HG02870 (cell line): ENCODE measurements at regions not wholly inside any gene's neighbourhood (a gene's known extent, or its start where the extent isn't known, plus 50 kb on each side); places are given as distances from the start of the nearest gene placed in this dataset.
"Not testable (repeated sequence)": the region's sequence is repeated elsewhere in the genome, so short reads cannot be mapped to it uniquely, and the experiment has no call there.

ENCODE experiments used
- ATAC-seq: cut with Tn5 transposase; IDR thresholded peaks from one replicate; pipeline ENCODE4 v1.9.1; 2021; ENCODE audit warnings: mild to moderate bottlenecking, moderate library complexity; ENCODE audit not compliant: unreplicated experiment

DNA sequence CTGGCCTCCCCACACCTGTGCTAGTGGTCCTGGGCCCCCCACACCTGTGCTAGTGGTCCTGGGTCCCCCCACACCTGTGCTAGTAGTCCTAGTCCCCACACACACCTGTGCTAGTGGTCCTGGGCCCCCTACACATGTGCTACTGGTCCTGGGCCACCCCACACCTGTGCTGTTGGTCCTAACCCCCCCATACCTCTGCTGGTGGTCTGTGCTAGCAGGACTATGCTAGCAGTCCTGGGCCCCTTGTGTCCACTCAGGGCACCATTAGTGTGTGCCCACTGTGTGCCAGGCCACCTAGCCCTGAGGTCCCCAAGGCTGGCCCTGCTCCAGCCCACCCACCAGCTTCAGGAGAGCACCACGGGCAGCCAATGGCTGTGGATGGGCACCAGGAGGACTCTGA lies 558.2 kb upstream of the SALL3 start:
- no peak for ATAC-seq

DNA sequence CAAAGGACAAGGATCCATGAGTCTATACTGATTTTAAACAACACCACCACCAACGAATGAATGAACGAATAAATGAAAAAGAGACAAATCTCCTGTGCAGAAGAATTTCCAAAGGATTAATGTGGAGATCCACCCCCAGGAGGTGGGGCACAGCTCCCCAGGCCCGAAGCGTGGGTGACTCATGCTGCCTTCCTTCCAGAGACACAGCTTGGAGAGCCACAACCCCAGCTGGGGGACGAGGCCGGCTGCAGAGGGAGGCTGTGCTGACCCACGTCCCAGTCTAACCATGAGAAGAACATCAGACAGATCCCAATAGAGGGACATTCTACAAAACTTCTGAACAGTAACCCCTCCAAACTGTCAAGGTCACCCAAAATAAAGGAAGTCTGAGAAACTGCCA lies 557.3 kb upstream of the SALL3 start:
- ATAC-seq, result no peak

DNA sequence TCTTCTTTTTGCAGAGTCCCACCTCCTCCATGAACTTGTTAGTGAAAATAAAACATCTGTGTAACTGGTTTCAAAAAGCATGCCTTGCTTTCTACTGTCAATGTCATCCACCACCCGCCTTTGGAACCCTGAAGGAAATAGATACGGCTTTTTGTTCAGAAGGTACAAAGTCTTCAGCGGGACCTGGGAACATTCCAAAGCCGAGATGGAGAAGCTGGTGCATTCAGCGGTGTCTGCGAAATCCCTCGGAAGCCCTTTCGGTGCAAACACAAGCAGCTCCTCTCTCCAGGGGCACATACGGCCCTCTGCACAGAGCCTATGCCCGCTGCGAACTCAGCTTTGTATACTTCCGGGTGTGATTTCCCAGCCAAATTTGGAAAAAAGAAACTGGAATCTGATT lies 555.8 kb upstream of the SALL3 start:
- ATAC-seq, result no peak

DNA sequence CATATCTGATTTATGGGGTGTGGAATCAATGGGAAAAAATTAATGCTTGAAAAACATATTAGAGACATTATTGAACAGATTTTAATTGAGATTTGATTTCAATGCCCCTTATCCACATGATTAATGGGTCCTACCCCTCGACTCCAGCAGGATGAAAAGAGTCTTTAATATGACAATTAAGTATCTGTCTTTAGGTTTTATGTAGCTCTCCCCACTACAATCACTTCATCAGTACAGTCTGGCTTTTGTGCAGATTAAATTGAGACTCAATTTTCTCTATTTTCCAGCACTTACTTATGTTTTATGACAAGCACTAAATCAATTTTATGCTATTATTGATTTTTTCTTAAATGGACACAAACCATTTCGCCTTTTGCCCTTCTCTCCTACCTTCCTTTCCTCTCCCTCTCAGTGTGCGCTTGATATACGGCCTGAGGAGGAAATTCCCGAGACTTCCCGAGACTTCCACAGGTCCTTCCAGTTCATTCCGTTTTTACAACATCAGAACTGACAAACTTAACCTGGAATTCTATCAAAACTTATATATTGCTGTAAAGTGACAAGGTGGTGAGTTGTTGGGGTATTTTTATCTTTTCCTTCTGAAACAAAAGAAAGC lies 555.1 kb upstream of the SALL3 start:
- no peak for ATAC-seq

DNA sequence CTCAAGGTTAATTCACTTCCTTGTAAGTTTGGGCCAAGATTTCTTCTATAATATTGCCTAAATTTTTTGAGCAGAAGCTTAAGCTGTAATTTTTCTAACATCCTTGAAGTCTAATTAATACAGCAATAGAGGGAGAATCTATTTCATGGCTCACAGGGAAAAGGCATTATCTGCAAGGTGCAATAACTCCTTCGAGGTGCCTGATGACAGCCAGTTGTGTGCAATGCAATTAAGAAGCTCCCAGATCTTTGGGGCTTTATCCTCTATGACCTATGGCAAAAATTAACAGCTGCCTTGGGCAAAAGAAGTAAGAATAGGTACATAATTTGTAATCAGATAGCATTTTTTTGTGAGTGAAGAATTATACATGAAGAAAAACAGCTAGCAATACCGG lies 554.6 kb upstream of the SALL3 start:
- ATAC-seq, result no peak

DNA sequence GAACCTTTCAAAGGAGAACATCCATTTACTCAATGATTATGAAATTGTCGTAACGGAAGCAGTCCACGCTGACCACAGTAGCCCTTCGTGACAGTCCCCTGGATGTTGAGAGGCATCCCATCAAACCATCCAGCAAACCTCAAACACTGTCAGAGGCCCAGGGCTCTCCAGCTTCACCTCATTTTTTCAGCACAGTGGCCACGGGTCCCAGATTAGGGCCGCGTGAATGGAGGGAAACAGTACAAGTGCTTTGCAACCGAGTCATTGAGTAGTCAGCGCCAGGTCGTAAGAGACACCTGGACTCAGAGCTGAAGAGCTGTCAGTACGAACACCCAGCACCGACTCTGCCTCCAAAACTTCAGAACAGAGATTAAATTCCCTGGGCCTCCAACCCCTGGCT lies 552.5 kb upstream of the SALL3 start:
- no peak for ATAC-seq

DNA sequence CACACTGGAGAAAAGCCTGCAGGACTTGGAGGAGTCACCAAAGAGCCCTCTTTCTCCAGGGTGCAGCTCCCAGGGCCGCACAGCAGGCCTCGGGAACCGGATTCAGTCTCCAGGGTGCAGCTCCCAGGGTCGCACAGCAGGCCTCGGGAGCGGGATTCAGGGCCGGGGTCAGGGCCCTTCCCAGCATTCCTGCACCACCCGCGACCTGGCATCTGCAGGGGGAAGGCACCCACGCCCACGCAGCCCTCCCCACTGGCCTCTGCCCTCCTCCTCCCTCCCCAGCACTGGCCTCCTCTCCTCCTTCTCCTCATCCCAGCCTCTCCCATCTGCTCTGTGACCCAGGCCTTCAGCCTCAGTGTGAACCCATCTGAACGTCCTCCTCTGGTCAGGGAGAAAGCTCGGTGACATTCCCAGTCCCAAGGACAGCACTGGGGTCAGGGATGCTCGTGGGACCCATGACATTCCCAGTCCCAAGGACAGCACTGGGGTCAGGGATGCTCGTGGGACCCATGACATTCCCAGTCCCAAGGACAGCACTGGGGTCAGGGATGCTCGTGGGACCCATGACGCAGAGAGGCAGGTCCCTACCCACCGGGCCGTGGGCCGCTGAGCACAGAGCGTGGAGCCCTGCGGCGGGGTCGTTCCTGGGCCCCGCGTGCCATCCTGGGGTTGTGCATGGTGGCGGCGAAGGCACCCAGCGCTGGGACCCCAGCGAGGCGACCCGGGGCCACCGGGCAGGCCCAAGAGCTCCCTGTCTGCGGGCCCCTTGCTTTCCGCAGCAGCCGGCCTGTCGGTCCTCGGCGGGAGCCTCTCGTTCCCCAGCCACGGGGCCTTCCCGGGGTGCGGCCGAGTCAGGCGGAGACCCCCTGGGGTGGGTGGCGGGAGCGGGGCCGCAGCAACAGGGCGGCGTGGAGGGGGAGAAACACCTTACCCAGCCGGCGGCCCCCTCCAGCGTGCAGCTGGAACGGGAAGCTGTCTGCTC lies 550.2 kb upstream of the SALL3 start:
- no peak for ATAC-seq

DNA sequence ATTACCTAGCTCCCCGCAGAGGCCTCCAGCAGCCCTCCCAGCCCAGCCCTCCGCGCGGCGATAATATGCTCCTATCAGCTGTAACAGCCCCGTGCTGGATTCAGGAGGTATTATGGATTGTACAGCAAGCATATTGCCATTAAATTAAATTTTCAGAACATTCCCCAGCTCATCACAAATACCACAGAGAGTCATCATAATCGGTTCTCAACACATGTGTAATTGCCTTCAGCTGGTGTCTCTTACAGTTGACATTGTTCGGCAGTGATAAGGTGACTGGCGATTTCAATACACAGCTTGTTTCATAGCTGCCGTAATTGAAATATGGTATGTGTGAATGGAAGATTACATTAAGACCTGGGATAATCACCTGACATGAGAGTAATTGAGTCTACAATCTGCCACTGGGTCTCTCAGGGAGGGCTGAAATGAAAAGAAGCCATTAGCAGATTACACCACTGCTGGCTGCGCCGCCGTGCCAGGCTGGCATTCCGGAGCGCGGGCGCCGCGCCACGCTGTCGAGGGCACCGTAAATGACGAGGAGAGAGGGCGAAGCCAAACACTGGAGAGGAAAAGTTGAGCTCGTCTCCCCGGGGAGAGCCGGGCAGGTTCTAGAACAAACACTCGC lies 549.4 kb upstream of the SALL3 start:
- ATAC-seq, result no peak

DNA sequence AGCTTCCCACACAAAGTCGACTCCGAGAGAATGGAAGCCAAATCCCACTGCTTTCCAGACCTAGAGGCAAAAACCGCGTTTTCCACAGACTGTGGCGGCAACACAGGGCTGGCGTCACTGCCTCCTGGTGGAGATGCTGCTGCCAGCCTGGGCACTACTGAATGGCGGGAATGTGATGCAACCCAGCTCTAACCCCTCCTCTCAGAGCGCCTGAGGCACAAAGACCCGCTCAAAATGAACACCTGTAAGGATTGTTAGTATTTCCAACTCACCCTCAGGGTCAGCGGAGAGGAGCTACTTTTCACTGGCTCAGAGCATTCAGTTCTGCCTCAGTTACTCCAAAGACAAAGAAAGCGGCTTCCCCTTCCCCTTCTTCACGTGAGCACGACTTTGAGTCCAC lies 548.0 kb upstream of the SALL3 start:
- ATAC-seq, result no peak

DNA sequence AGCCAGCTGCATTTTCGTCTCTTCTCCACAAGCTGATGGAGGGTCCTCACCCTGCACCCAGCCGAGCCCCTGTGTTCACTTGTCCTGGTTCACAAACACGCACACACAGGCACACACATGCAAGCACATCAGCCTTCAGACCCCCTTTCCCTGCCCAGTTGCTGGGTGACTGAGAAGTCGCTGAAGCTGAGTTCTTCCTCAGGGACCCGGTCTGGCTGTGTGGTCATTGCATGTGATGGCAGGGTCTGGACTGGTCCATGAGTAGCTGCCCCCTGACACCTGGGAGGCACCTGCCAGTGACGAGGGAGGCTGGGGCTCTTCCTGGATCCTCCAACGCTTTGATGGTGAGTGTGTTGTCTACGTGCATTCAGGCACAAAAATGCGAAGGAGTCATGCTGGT lies 546.1 kb upstream of the SALL3 start:
- ATAC-seq, result no peak

DNA sequence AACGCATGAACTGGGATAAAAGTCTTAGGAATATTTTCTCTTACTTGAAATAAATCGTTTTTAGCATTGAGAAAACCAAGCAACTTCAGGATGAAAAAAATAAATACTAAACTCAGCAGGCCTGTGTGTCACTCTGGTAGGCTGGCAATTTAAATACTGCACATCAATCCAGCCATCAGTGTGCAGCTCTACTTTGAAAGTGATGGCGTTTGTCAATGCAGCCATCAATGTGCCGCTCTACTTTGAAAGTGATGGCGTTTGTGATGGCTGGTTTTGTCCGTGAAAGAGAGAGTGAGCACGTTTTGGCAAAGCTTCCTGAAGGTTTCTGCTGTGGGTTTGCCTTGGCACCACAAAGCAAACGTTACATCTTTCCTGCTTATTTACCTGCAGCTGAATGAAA lies 543.5 kb upstream of the SALL3 start:
- no peak for ATAC-seq

DNA sequence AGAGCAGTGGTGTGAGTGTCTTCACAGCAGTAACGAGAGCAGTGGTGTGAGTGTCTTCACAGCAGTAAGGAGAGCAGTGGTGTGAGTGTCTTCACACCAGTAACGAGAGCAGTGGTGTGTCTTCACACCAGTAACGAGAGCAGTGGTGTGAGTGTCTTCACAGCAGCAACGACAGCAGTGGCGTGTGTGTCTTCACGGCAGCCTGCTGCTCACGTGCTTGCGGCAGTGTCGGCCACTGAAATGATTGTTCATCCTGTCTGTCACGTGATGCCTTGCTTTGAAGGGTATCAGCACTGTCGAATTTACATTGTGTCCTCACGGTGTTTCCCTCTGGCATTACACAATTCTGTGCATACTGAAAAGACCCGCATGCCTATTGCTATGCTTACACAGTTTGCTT lies 541.4 kb upstream of the SALL3 start:
- not testable (repeated sequence) for ATAC-seq

DNA sequence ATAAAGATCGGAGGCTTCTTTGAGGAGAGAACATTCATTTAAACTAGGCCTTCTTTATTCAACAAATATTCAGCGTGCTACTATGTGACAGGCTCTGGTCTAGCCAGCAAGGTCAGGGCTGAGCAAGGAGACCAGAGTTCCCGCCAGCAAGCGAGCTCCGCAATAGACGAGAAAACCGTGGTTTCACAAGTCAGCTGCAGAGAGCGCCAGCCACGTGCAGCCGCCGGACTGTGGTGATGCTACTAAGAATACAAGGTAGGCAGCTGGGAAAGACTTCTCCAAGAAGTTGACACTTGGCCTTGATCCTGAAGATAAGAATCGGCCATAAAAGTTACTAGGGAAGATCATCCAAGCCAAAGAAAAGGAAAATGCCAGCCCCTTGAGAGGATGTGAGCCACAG lies 533.7 kb upstream of the SALL3 start:
- ATAC-seq, result no peak

DNA sequence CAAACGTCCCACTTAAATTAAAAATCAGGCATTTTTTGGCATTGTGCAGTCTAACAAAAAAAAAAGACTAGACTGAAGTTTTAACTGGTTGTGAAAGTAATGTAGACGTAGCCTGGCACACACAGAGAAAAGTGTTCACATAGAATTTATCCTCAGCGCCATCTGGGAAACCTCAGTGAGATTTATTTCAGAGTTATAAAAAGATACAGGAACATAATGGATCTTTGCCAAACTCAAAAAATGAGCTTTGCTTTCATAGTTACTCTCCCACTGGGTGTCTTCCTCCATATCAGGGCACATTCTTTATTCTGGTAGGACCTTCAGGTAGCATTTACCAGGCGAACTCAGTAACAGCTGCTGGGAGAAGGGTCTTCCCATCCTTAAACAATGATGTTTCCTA lies 532.4 kb upstream of the SALL3 start:
- ATAC-seq, result no peak

DNA sequence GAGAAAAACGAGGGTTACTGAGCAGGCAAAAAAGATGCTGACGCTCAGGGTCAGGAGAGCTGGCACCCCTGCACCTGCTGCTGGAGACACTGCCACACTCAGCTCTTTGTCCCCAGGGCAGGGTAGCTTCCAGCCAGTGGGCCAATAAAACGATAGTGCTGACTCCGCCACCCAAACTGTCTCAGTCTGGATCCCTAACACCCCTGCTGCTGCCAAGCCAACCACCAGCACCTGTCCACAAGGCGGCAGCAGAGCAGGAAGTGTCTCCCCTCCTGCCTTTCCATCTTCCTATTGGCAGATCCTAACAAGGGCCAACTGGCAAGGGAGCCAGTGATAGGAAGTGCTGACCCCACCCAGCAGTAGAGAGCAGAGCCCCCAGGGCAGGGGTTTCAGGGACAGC lies 531.5 kb upstream of the SALL3 start:
- ATAC-seq, result no peak

DNA sequence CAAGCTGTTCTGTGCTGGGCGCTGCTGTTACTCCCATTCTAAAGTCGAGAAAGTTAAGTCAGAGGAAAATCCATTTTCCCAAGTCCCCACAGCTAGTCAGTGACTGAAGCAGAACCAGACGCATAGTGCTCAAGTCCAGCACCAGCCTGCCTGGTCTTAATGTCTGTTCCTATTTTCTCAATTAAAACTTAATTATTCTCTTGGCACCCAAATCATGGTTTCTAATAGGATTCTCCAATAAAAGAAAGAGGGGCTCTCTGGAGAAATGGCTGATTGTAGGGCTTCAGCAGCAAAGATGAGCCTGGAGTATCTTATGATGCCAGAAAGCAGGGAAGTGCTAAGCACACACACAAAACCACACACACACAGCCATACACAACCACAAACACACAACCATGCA lies 531.0 kb upstream of the SALL3 start:
- ATAC-seq, result no peak

DNA sequence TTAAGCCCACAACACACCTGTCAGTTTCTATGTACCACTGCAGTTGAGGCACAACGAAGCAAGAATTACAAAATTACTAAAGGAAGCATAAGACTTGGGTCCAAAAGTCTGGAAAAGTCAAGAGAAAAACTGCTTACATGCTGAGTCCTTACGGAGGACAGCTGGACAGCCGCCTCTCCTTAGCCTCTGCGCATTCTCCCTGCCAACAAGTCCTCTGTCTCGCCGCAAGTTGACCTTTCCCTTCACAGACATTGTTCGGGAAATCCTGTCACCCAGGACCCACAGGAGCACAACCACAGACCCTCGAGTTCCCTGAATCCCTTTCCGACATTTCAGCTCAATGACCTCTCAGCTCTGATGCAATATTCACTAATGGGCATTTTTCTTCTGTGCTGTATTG lies 525.4 kb upstream of the SALL3 start:
- no peak for ATAC-seq

DNA sequence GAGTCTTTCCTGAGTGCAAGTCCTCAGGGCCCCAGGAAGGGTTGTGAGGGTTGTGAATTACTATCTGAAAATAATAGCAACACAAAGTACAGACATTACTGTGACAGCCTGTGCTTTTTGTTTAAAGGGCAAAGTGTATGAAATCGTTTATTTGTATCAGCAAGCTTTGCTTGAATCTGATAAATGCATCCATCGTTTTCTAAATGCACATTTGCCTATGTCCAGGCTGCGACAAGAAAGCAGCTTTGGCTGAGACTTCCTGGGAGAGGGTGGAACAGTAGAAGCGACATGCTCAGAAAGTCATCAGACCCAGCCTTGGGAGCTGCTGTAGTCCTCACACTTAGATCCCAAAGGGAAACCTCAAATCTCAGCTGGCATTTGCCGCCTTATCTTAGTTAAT lies 524.2 kb upstream of the SALL3 start:
- ATAC-seq, result no peak

DNA sequence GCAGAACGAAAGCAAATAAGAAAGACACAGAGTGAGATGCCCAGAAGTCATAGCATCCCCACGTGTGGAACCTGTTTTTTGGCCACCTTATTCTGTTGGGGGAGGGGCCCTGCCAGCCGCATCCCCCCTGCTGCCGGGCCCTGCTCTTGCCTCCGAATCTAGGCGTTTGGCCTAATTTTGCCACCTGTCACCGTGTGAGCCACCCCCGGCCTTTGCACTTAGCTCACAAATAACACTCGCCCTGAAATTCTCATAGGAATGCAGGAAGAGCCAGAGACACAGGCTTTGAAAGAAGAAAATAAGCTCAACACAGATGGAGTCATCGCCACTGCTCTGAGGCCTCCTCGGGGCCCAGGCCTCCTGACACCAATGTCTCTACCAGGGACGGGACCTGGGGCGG lies 522.6 kb upstream of the SALL3 start:
- no peak for ATAC-seq

DNA sequence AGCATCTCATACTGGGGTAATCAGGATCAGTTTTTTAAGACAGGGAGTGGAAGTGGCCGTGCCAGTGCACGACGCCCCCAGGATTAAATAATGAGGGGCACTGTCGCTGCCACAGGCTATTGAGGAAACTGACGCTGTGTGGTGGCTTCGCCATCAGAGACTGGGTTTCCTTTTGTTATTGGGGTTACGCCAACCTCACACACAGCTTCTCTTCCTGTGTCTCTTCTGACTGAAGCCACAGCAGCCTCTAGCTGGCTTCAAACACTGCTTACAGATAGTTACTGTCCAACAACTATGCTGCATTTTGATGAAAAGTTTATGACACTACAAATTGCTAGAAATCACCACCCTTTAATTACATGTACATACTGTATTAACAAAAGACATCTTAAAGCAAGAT lies 521.9 kb upstream of the SALL3 start:
- no peak for ATAC-seq

DNA sequence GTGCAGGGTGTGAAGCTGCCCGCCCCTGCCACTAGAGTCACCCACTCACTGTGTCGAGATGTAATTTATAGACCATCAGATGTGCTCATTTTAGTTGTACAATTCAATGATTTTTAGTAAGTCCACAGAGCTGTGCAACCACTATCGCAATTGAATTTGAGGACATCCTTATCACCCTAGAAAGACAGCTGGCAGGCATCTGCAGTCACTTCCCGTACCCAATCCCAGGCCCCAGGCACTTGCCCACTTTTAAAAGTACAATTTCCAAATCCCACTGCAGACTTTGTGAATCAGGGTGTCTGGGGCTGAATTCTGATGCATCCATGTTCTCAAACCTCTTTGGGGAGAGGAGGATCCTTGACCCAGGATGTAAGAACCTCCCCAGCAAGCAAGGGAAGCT lies 521.3 kb upstream of the SALL3 start:
- no peak for ATAC-seq

DNA sequence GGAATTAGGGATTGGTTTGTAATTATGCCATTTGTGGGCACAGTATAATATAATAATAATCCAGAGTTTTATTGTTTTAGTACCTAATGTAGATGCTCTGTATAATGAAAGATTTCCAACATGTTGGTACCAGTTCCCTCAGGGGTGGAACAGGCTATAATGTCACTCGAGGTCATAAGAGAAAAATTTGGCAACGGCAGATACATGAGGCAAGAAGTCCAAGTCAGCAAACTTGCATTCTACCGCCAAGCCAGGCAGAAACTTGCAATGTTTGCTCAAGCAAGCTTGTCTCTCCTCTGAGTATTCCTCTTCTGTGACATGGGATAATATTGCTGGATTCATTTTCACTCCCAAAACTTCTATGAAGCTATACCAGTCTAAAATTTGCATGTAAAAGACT lies 520.0 kb upstream of the SALL3 start:
- ATAC-seq, result no peak
